IMR-90 (cell line): ENCODE measurements at regions not wholly inside any gene's neighbourhood (a gene's known extent, or its start where the extent isn't known, plus 50 kb on each side); places are given as distances from the start of the nearest gene placed in this dataset.

Experiments used
- ATAC-seq: fragments of 200-7000 bp; cut with Tn5 transposase; 2 replicates; pipeline ENCODE4 v1.9.1; 2020; ENCODE audit warnings: low read depth, mild to moderate bottlenecking, moderate library complexity
- BruUV-seq: library from RNA; stranded (reverse); fragments of 400-500 nt; replicated peaks from 2 replicates; lab custom pipeline; 2021; lab: Mats Ljungman, UMichigan
- CTCF ChIA-PET: fragments of 300-600 bp; formaldehyde crosslinking; extraction: SDS; loops from one replicate; lab custom pipeline; 2021; ENCODE audit warnings: antibody characterized with exemption; lab: Yijun Ruan, JAX
- POLR2A ChIA-PET: fragments of 300-600 bp; sonication (Branson Sonifier 250); formaldehyde crosslinking; loops from one replicate; lab custom pipeline; 2022; ENCODE audit warnings: antibody characterized with exemption; ENCODE audit not compliant: unreplicated experiment; lab: Charles Lee
- DNase-seq: peaks from one replicate; pipeline ENCODE4 v3.0.0; 2013
- H2AFZ ChIP-seq: replicated peaks from 2 replicates; pipeline ENCODE3; 2013; ENCODE audit warnings: low read length, mild to moderate bottlenecking; ENCODE audit not compliant: poor library complexity
- H2AK5ac ChIP-seq: 2 replicates; pipeline ENCODE4 v1.6.1; 2013; ENCODE audit warnings: low read depth, low read length, inconsistent platforms
- H2AK9ac ChIP-seq: replicated peaks from 2 replicates; pipeline ENCODE3; 2013; ENCODE audit warnings: mild to moderate bottlenecking, low read depth, low read length, moderate library complexity; ENCODE audit not compliant: poor library complexity
- H2BK120ac ChIP-seq: 2 replicates; pipeline ENCODE4 v1.6.1; 2013; ENCODE audit warnings: low read depth, low read length, inconsistent platforms
- H2BK15ac ChIP-seq: 3 replicates; pipeline ENCODE4 v1.6.1; 2013; ENCODE audit warnings: low read depth, low read length, inconsistent platforms
- H2BK20ac ChIP-seq: 2 replicates; pipeline ENCODE4 v1.6.1; 2013; ENCODE audit warnings: low read depth, mild to moderate bottlenecking, inconsistent platforms, low read length, moderate library complexity
- H2BK5ac ChIP-seq: 2 replicates; pipeline ENCODE4 v1.6.1; 2013; ENCODE audit warnings: mild to moderate bottlenecking, low read depth, low read length, inconsistent platforms; ENCODE audit not compliant: poor library complexity, severe bottlenecking
- H3K14ac ChIP-seq: replicated peaks from 2 replicates; pipeline ENCODE4 v1.6.1; 2013; ENCODE audit warnings: low read depth, low read length, inconsistent platforms
- H3K18ac ChIP-seq: 2 replicates; pipeline ENCODE4 v1.6.1; 2013; ENCODE audit warnings: low read depth, low read length, control low read depth
- H3K23ac ChIP-seq: 2 replicates; pipeline ENCODE4 v1.6.1; 2013; ENCODE audit warnings: low read depth, low read length, inconsistent platforms
- H3K27ac ChIP-seq: 2 replicates; pipeline ENCODE4 v1.5.1; 2013; ENCODE audit warnings: mild to moderate bottlenecking, control low read depth, low read length; ENCODE audit not compliant: insufficient read depth
- H3K27me3 ChIP-seq: 2 replicates; pipeline ENCODE4 v1.6.1; 2013; ENCODE audit warnings: low read length; ENCODE audit not compliant: control insufficient read depth, insufficient read depth
- H3K36me3 ChIP-seq: 2 replicates; pipeline ENCODE4 v1.6.1; 2013; ENCODE audit warnings: low read length, mixed read lengths; ENCODE audit not compliant: control insufficient read depth, insufficient read depth
- H3K4ac ChIP-seq: 2 replicates; pipeline ENCODE4 v1.6.1; 2013; ENCODE audit warnings: low read depth, low read length, inconsistent platforms
- H3K4me1 ChIP-seq: 2 replicates; pipeline ENCODE4 v1.6.1; 2013; ENCODE audit warnings: low read length, mixed read lengths; ENCODE audit not compliant: control insufficient read depth, insufficient read depth
- H3K4me2 ChIP-seq: 2 replicates; pipeline ENCODE4 v1.6.1; 2013; ENCODE audit warnings: low read depth, mild to moderate bottlenecking, control low read depth, low read length, moderate library complexity
- H3K4me3 ChIP-seq: 2 replicates; pipeline ENCODE4 v1.5.1; 2013; ENCODE audit warnings: low read depth, mild to moderate bottlenecking, control low read depth, low read length, moderate library complexity; ENCODE audit not compliant: insufficient read depth
- H3K56ac ChIP-seq: 2 replicates; pipeline ENCODE4 v1.6.1; 2013; ENCODE audit warnings: low read length, inconsistent platforms; ENCODE audit not compliant: insufficient read depth; ENCODE audit errors: extremely low read depth
- H3K79me1 ChIP-seq, 2 experiments: 2 replicates each; pipeline ENCODE4 v1.6.1; 2013; ENCODE audit warnings: low read length in 2 of 2, inconsistent platforms in 1 of 2, low read depth in 1 of 2
- H3K9ac ChIP-seq: 2 replicates; pipeline ENCODE4 v1.6.1; 2013; ENCODE audit warnings: low read depth, low read length, control low read depth
- H3K9me1 ChIP-seq: 2 replicates; pipeline ENCODE4 v1.6.1; 2013; ENCODE audit warnings: low read length, inconsistent platforms; ENCODE audit not compliant: insufficient read depth
- H3K9me3 ChIP-seq: 2 replicates; pipeline ENCODE4 v1.6.1; 2013; ENCODE audit warnings: low read length; ENCODE audit not compliant: control insufficient read depth, insufficient read depth
- H4K20me1 ChIP-seq: 2 replicates; pipeline ENCODE4 v1.6.1; 2013; ENCODE audit warnings: low read length, inconsistent platforms; ENCODE audit not compliant: insufficient read depth
- H4K5ac ChIP-seq: 2 replicates; pipeline ENCODE4 v1.6.1; 2013; ENCODE audit warnings: mild to moderate bottlenecking, low read depth, low read length, control low read depth
- H4K8ac ChIP-seq, 2 experiments: 2 replicates each; pipeline ENCODE4 v1.6.1; 2013; ENCODE audit warnings: low read depth in 2 of 2, low read length in 2 of 2, control low read depth in 1 of 2, inconsistent platforms in 1 of 2
- H4K91ac ChIP-seq: 2 replicates; pipeline ENCODE4 v1.6.1; 2013; ENCODE audit warnings: low read depth, low read length, inconsistent platforms; ENCODE audit not compliant: insufficient read depth
- FOS ChIP-seq: fragments of 150-350 bp; IDR thresholded peaks from 2 replicates; pipeline ENCODE4 v1.6.1; 2016; ENCODE audit warnings: low read depth, low read length
- MAFK ChIP-seq: IDR thresholded peaks from 2 replicates; pipeline ENCODE4 v1.6.1; 2012; ENCODE audit warnings: low read depth, low read length, improper control_type of control experiment
- POLR2A ChIP-seq: IDR thresholded peaks from 2 replicates; pipeline ENCODE4 v1.6.1; 2012; ENCODE audit warnings: mild to moderate bottlenecking, low read depth, low read length
- RCOR1 ChIP-seq: IDR thresholded peaks from 2 replicates; pipeline ENCODE4 v1.6.1; 2012; ENCODE audit warnings: mild to moderate bottlenecking, low read length, improper control_type of control experiment; ENCODE audit not compliant: insufficient replicate concordance
- SMC3 ChIP-seq: fragments of 150-350 bp; IDR thresholded peaks from 2 replicates; pipeline ENCODE4 v1.6.1; 2016; ENCODE audit warnings: low read depth, mild to moderate bottlenecking, antibody characterized with exemption, low read length, moderate library complexity
- WGBS, 2 experiments: methylation state at CpG; one replicate each; pipeline versions ENCODE4 v1.1.5 to v1.1.7; 2013; ENCODE audit warnings: missing lambda C conversion rate in 2 of 2; ENCODE audit not compliant: insufficient read length in 1 of 2; ENCODE audit errors: extremely low coverage in 2 of 2; 5-methylcytosine and 5-hydroxymethylcytosine counted together
- dilution Hi-C: fragments of 300-500 bp; cut with HindIII; formaldehyde crosslinking; loops from one replicate; pipeline ENCODE4 v1.14.3; 2018; ENCODE audit warnings: low sequenced_read_pairs; ENCODE audit not compliant: unreplicated experiment
- in situ Hi-C: fragments of 300-500 bp; cut with MboI; formaldehyde crosslinking; loops from 3 replicates; pipeline ENCODE4 v1.14.3; 2019; ENCODE audit warnings: low sequenced_read_pairs, inconsistent platforms, mixed read lengths
- intact Hi-C: fragments of 100-400 bp; cut with micrococcal nuclease; formaldehyde crosslinking; loops from 2 replicates; pipeline ENCODE4 v1.10.0; 2022

GRCh38 chr10:43821103-43821502, 172.4 kb upstream of the ZNF32 start:
- Histone ChIP-seq H2BK5ac (no peak overlapping the region), H3K4ac (no peak overlapping the region; the same call in 1 of the 2 replicates), H3K9me3 (no peaks in the 10 kb centered on the region), H3K56ac (no peak overlapping the region), H3K14ac (peak overlapping the region; percentile 53; the same call in 1 of the 2 replicates), H3K18ac (no peak overlapping the region), H3K9ac (no peak overlapping the region), H3K4me1 (peaks cover 8% of the 10 kb centered on the region), H4K8ac (0 out of 4 replicates have a peak overlapping the region, but pooled peaks of 1 of the 2 experiments have one; percentile 24), H3K79me1 (no peaks in the 10 kb centered on the region), H2BK120ac (peak overlapping the region; percentile 12; the same call in 1 of the 2 replicates), H2BK20ac (peak overlapping the region; percentile 14; the same call in 1 of the 2 replicates), H4K5ac (no peak overlapping the region), H3K23ac (no peak overlapping the region), H3K27me3 (no peaks in the 10 kb centered on the region), H3K27ac (no peak overlapping the region), H3K4me3 (no peak overlapping the region), H2AK5ac (peak overlapping the region; percentile 59), H2AFZ (peak overlapping the region; percentile 16), H2BK15ac (no peak overlapping the region), H3K9me1 (peaks cover 12% of the 10 kb centered on the region; the same call in 1 of the 2 replicates), H2AK9ac (peak overlapping the region; percentile 12), H3K36me3 (no peaks in the 10 kb centered on the region), H3K4me2 (no peak overlapping the region), H4K20me1 (no peaks in the 10 kb centered on the region), H4K91ac (no peak overlapping the region)
- DNase-seq (no peak), ATAC-seq (no peak)
- BruUV-seq: no TSS peak
- intact Hi-C loops: no loop called here
- TF ChIP-seq POLR2A: no peak
- no peak for TF ChIP-seq FOS
- no peak for TF ChIP-seq SMC3
- TF ChIP-seq MAFK: no peak
- no peak for TF ChIP-seq RCOR1
- dilution Hi-C loops: no loop called here
- POLR2A ChIA-PET: no interaction called here
- WGBS, 2 experiments: no CpG with 5 or more reads among the region's 2 CpGs
- in situ Hi-C loops: no loop called here
- CTCF ChIA-PET: interaction anchor here (0.7 kb wide), 1 partner anchor 13 kb away, joined by 3 read pairs; no protein-coding TSS in a partner anchor
